Spleen (tissue), 11 donors: ENCODE measurements at regions not wholly inside any gene's neighbourhood (a gene's known extent, or its start where the extent isn't known, plus 50 kb on each side); places are given as distances from the start of the nearest gene placed in this dataset.

ENCODE experiments used
- DNase-seq: peaks from one replicate; pipeline ENCODE4 v3.0.0-alpha.2; 2020
- H3K27ac ChIP-seq, 8 donors: fragments of 200-600 bp; sonication (generic) in 7 of 8; 1 replicate in 4 of 8; 2 replicates in 4 of 8; pipeline versions ENCODE4 v1.5.0 to v1.8.0; 2016 to 2021; ENCODE audit warnings: inconsistent platforms in 4 of 8, mild to moderate bottlenecking in 4 of 8, moderate library complexity in 1 of 8
- H3K27me3 ChIP-seq, 7 donors: fragments of 200-600 bp; sonication (generic) in 6 of 7; replicated peaks in 1 of 7; 1 replicate in 4 of 7; 2 replicates in 3 of 7; pipeline versions ENCODE4 v1.5.0 to v1.8.0; 2016 to 2021; ENCODE audit warnings: inconsistent platforms in 3 of 7, mild to moderate bottlenecking in 1 of 7
- H3K36me3 ChIP-seq, 6 donors: fragments of 200-600 bp; sonication (generic) in 5 of 6; 1 replicate in 4 of 6; 2 replicates in 2 of 6; pipeline versions ENCODE4 v1.5.0 to v1.8.0; 2016 to 2021; ENCODE audit warnings: inconsistent platforms in 2 of 6
- H3K4me1 ChIP-seq, 6 donors: fragments of 200-600 bp; sonication (generic) in 5 of 6; 1 replicate in 3 of 6; 2 replicates in 3 of 6; pipeline versions ENCODE4 v1.5.0 to v1.8.0; 2016 to 2021; ENCODE audit warnings: inconsistent platforms in 3 of 6
- H3K4me3 ChIP-seq, 8 donors: fragments of 200-600 bp; sonication (generic) in 7 of 8; 1 replicate in 4 of 8; 2 replicates in 4 of 8; pipeline versions ENCODE4 v1.5.0 to v1.8.0; 2016 to 2021; ENCODE audit warnings: inconsistent platforms in 4 of 8, mild to moderate bottlenecking in 4 of 8, moderate library complexity in 2 of 8
- H3K9me3 ChIP-seq, 8 donors: fragments of 200-600 bp; sonication (generic) in 7 of 8; 1 replicate in 4 of 8; 2 replicates in 4 of 8; pipeline versions ENCODE4 v1.5.0 to v1.8.0; 2016 to 2021; ENCODE audit warnings: inconsistent platforms in 4 of 8
- CTCF ChIP-seq, 11 experiments: fragments of 200-600 bp in 7 of 11; fragments of 450-650 bp in 4 of 11; sonication (generic) in 4 of 11; IDR thresholded peaks in 8 of 11; conservative IDR thresholded peaks in 3 of 11; 1 replicate in 7 of 11; 2 replicates in 4 of 11; pipeline versions ENCODE4 v1.4.0 to v1.8.0; 2016 to 2021; ENCODE audit warnings: antibody characterized with exemption in 11 of 11, inconsistent platforms in 4 of 11, mild to moderate bottlenecking in 1 of 11
- POLR2A ChIP-seq, 3 donors: fragments of 450-650 bp; IDR thresholded peaks; one replicate each; pipeline ENCODE4 v1.5.1; 2017; ENCODE audit warnings: antibody characterized with exemption in 3 of 3, mild to moderate bottlenecking in 1 of 3
- POLR2AphosphoS5 ChIP-seq, 3 donors: sonication (generic); formaldehyde crosslinking; IDR thresholded peaks; one replicate each; pipeline ENCODE4 v1.5.1; 2017; ENCODE audit warnings: antibody characterized with exemption in 3 of 3
- WGBS, 5 donors: extraction: QIAGEN DNeasy Blood & Tissue Kit in 3 of 5; methylation state at CpG; one replicate each; pipeline versions ENCODE4 v1.1.5 to v1.1.7; 2013 to 2018; 5-methylcytosine and 5-hydroxymethylcytosine counted together
- intact Hi-C: fragments of 100-400 bp; cut with DNase I; formaldehyde crosslinking; loops from one replicate; pipeline ENCODE4 v1.15.0; 2023; ENCODE audit warnings: low total_unique reads
- donor health status: healthy with polysubstance abuse.
- donor health status: DM: no; HTN: no; CAD: no; lungs with moderate emphysema.
- donor health status: DM: no; HTN: no; CAD: no.
- donor health status: Bipolar disorder and iron deficiency.
- donor health status: healthy.
- donor health status: DM: no; HTN: no; CAD: no.
- donor health status: DM: yes; HTN: yes; CAD: no.

- H3K27me3 ChIP-seq: no peaks in the 10 kb centered on the region
- no peak for TF ChIP-seq POLR2A (IDR thresholded peaks at IDR 0.05)
- no peak for TF ChIP-seq POLR2AphosphoS5 (IDR thresholded peaks at IDR 0.05)
- TF ChIP-seq CTCF (IDR thresholded peaks at IDR 0.05 in 8 of 11, conservative IDR thresholded peaks at IDR 0.05 in 3 of 11): no peak
- peaks cover 0 to 23% (median 0%) of the 10 kb centered on the region in 8 donors for H3K9me3 ChIP-seq
- DNase-seq: no peak
- intact Hi-C loops: no loop called here
- H3K27ac ChIP-seq: no peak overlapping the region
- H3K36me3 ChIP-seq: no peaks in the 10 kb centered on the region
- H3K4me1 ChIP-seq: no peaks in the 10 kb centered on the region
- no peak overlapping the region for H3K4me3 ChIP-seq
- 53 to 91% (median 75%) methylated on average over 1 of the region's 1 CpG for WGBS, 5 donors
Measured at GRCh38 chr16:76771216-76771615, 419.8 kb upstream of the MON1B start.

- DNase-seq: no peak
- no peaks in the 10 kb centered on the region for H3K36me3 ChIP-seq
- intact Hi-C loops: no loop called here
- TF ChIP-seq POLR2AphosphoS5 (IDR thresholded peaks at IDR 0.05) (no peak), CTCF (IDR thresholded peaks at IDR 0.05 in 8 of 11, conservative IDR thresholded peaks at IDR 0.05 in 3 of 11) (no peak), POLR2A (IDR thresholded peaks at IDR 0.05) (no peak)
- 70 to 84% (median 77%) methylated on average over 7 of the region's 7 CpGs for WGBS, 5 donors
- H3K27me3 ChIP-seq: no peaks in the 10 kb centered on the region
- peaks cover 0 to 24% (median 11%) of the 10 kb centered on the region in 8 donors for H3K9me3 ChIP-seq
- H3K4me3 ChIP-seq: no peak overlapping the region
- no peak overlapping the region for H3K27ac ChIP-seq
- no peaks in the 10 kb centered on the region for H3K4me1 ChIP-seq
Measured at GRCh38 chr16:76777721-76778465, 413.1 kb upstream of the MON1B start.

GRCh38 chr16:76780556-76780955 lies 410.4 kb upstream of the MON1B start:
- no peaks in the 10 kb centered on the region for H3K36me3 ChIP-seq
- no peaks in the 10 kb centered on the region for H3K27me3 ChIP-seq
- no peak overlapping the region for H3K27ac ChIP-seq
- intact Hi-C loops: no loop called here
- no peak for DNase-seq
- H3K9me3 ChIP-seq: peaks cover 0 to 25% (median 11%) of the 10 kb centered on the region in 8 donors
- no peaks in the 10 kb centered on the region for H3K4me1 ChIP-seq
- H3K4me3 ChIP-seq: no peak overlapping the region
- TF ChIP-seq CTCF (IDR thresholded peaks at IDR 0.05 in 8 of 11, conservative IDR thresholded peaks at IDR 0.05 in 3 of 11) (no peak), POLR2AphosphoS5 (IDR thresholded peaks at IDR 0.05) (no peak), POLR2A (IDR thresholded peaks at IDR 0.05) (no peak)

- WGBS, 5 donors: 55 to 83% (median 80%) methylated on average over 5 of the region's 5 CpGs
- intact Hi-C loops: no loop called here
- no peak overlapping the region for H3K4me3 ChIP-seq
- DNase-seq: no peak
- peaks cover 0 to 45% (median 22%) of the 10 kb centered on the region in 8 donors for H3K9me3 ChIP-seq
- no peaks in the 10 kb centered on the region for H3K27me3 ChIP-seq
- no peak overlapping the region for H3K27ac ChIP-seq
- no peaks in the 10 kb centered on the region for H3K4me1 ChIP-seq
- H3K36me3 ChIP-seq: no peaks in the 10 kb centered on the region
- no peak for TF ChIP-seq POLR2AphosphoS5 (IDR thresholded peaks at IDR 0.05)
- no peak for TF ChIP-seq CTCF (IDR thresholded peaks at IDR 0.05 in 8 of 11, conservative IDR thresholded peaks at IDR 0.05 in 3 of 11)
- TF ChIP-seq POLR2A (IDR thresholded peaks at IDR 0.05): no peak
Measured at GRCh38 chr16:76784530-76784929, 406.5 kb upstream of the MON1B start.
